Ovary (tissue), 7 donors: ENCODE measurements at regions not wholly inside any gene's neighbourhood (a gene's known extent, or its start where the extent isn't known, plus 50 kb on each side); places are given as distances from the start of the nearest gene placed in this dataset.

ENCODE experiments used
- DNase-seq, 5 donors: peaks; one replicate each; pipeline ENCODE4 v3.0.0-alpha.2; 2019 to 2020
- H3K27ac ChIP-seq, 2 donors: fragments of 200-600 bp; one replicate each; pipeline versions ENCODE4 v1.5.1 to v1.8.0; 2019 to 2022
- H3K27me3 ChIP-seq: fragments of 200-600 bp; one replicate; pipeline ENCODE4 v1.8.0; 2022
- H3K36me3 ChIP-seq: fragments of 200-600 bp; sonication (generic); one replicate; pipeline ENCODE4 v1.5.1; 2019
- H3K4me1 ChIP-seq: one replicate; pipeline ENCODE4 v1.8.1; 2013; ENCODE audit warnings: mild to moderate bottlenecking, moderate library complexity; ENCODE audit not compliant: insufficient read depth
- H3K4me3 ChIP-seq: fragments of 200-600 bp; sonication (generic); one replicate; pipeline ENCODE4 v1.5.1; 2017
- H3K9me3 ChIP-seq, 2 donors: fragments of 200-600 bp in 1 of 2; sonication (generic) in 1 of 2; one replicate each; pipeline versions ENCODE4 v1.5.1 to v1.8.1; 2013 to 2019; ENCODE audit warnings: mild to moderate bottlenecking in 1 of 2, moderate library complexity in 1 of 2
- CTCF ChIP-seq, 3 donors: fragments of 450-650 bp in 2 of 3; fragments of 200-600 bp in 1 of 3; IDR thresholded peaks; one replicate each; pipeline versions ENCODE4 v1.5.1 to v1.8.0; 2016 to 2022; ENCODE audit warnings: antibody characterized with exemption in 3 of 3, mild to moderate bottlenecking in 1 of 3
- EP300 ChIP-seq: sonication (generic); formaldehyde crosslinking; IDR thresholded peaks from one replicate; pipeline ENCODE4 v1.6.1; 2017; ENCODE audit warnings: antibody characterized with exemption
- POLR2A ChIP-seq: fragments of 450-650 bp; IDR thresholded peaks from one replicate; pipeline ENCODE4 v1.6.1; 2017; ENCODE audit warnings: antibody characterized with exemption, mild to moderate bottlenecking, moderate library complexity
- WGBS, 3 donors: extraction: QIAGEN DNeasy Blood & Tissue Kit in 1 of 3; methylation state at CpG; one replicate each; pipeline versions ENCODE4 v1.1.5 to v1.1.7; 2013 to 2017; 5-methylcytosine and 5-hydroxymethylcytosine counted together
- intact Hi-C, 4 donors: fragments of 100-400 bp; cut with DNase I; formaldehyde crosslinking; loops; one replicate each; pipeline versions ENCODE4 v1.11.0 to v1.15.1; 2022 to 2023
- donor health status: DM: no; HTN: no; CAD: no; lungs with moderate emphysema.
- donor health status: DM: no; HTN: no; CAD: no.
- donor health status: Bipolar disorder and iron deficiency.
- donor health status: DM: no; HTN: no; CAD: no.
- donor health status: DM: yes; HTN: yes; CAD: no.

GRCh38 chr3:166489826-166490225 is 652.6 kb upstream of the BCHE start:
- H3K4me3 ChIP-seq = no peak overlapping the region
- H3K4me1 ChIP-seq = no peaks in the 10 kb centered on the region
- no peak overlapping the region for H3K27ac ChIP-seq
- WGBS, 3 donors = 95 to 97% (median 97%) methylated on average over 10 of the region's 10 CpGs
- TF ChIP-seq POLR2A (no peak), EP300 (no peak), CTCF (IDR thresholded peaks at IDR 0.05) (no peak)
- no peak for DNase-seq
- H3K27me3 ChIP-seq = no peaks in the 10 kb centered on the region
- intact Hi-C loops = no loop called here
- no peaks in the 10 kb centered on the region for H3K36me3 ChIP-seq
- no peaks in the 10 kb centered on the region for H3K9me3 ChIP-seq

GRCh38 chr3:166488977-166489672 is 651.9 kb upstream of the BCHE start:
- no peaks in the 10 kb centered on the region for H3K27me3 ChIP-seq
- 86 to 93% (median 92%) methylated on average over 5 of the region's 5 CpGs for WGBS, 3 donors
- TF ChIP-seq POLR2A = no peak
- no peaks in the 10 kb centered on the region for H3K4me1 ChIP-seq
- DNase-seq = no peak
- intact Hi-C loops = no loop called here
- no peaks in the 10 kb centered on the region for H3K9me3 ChIP-seq
- H3K27ac ChIP-seq = no peak overlapping the region
- H3K4me3 ChIP-seq = no peak overlapping the region
- H3K36me3 ChIP-seq = no peaks in the 10 kb centered on the region

GRCh38 chr3:166484470-166484869 is 647.2 kb upstream of the BCHE start:
- intact Hi-C loops = no loop called here
- Histone ChIP-seq H3K36me3 (no peaks in the 10 kb centered on the region), H3K27ac (no peak overlapping the region), H3K9me3 (no peaks in the 10 kb centered on the region), H3K27me3 (no peaks in the 10 kb centered on the region), H3K4me1 (no peaks in the 10 kb centered on the region), H3K4me3 (no peak overlapping the region)
- DNase-seq = no peak
- WGBS, 3 donors = 81 to 87% (median 87%) methylated on average over 3 of the region's 3 CpGs
- TF ChIP-seq POLR2A (no peak), EP300 (no peak), CTCF (IDR thresholded peaks at IDR 0.05) (no peak)

- Histone ChIP-seq H3K4me1 (no peaks in the 10 kb centered on the region), H3K9me3 (peaks cover 0 to 3% of the 10 kb centered on the region in 2 donors), H3K4me3 (no peak overlapping the region), H3K27me3 (no peaks in the 10 kb centered on the region), H3K36me3 (no peaks in the 10 kb centered on the region), H3K27ac (no peak overlapping the region)
- TF ChIP-seq CTCF (IDR thresholded peaks at IDR 0.05) (no peak), POLR2A (no peak), EP300 (no peak)
- no peak for DNase-seq
- intact Hi-C loops = no loop called here
Measured at GRCh38 chr3:166481340-166481739, 644.1 kb upstream of the BCHE start.

- intact Hi-C loops = no loop called here
- no peak for DNase-seq
- Histone ChIP-seq H3K9me3 (peaks cover 0 to 3% of the 10 kb centered on the region in 2 donors), H3K27me3 (no peaks in the 10 kb centered on the region), H3K4me1 (no peaks in the 10 kb centered on the region), H3K27ac (no peak overlapping the region), H3K36me3 (no peaks in the 10 kb centered on the region), H3K4me3 (no peak overlapping the region)
- TF ChIP-seq CTCF (IDR thresholded peaks at IDR 0.05) = no peak
- TF ChIP-seq POLR2A = no peak
- no peak for TF ChIP-seq EP300
- WGBS, 3 donors = 67 to 83% (median 72%) methylated on average over 3 of the region's 3 CpGs
Measured at GRCh38 chr3:166478356-166478755, 641.1 kb upstream of the BCHE start.
